HG03280 (cell line): ENCODE measurements at regions not wholly inside any gene's neighbourhood (a gene's known extent, or its start where the extent isn't known, plus 50 kb on each side); places are given as distances from the start of the nearest gene placed in this dataset.
"Not testable (repeated sequence)": the region's sequence is repeated elsewhere in the genome, so short reads cannot be mapped to it uniquely, and the experiment has no call there.

Source experiments
- ATAC-seq: cut with Tn5 transposase; IDR thresholded peaks from one replicate; pipeline ENCODE4 v1.9.1; 2021; ENCODE audit warnings: mild to moderate bottlenecking, moderate library complexity; ENCODE audit not compliant: unreplicated experiment

- no peak for ATAC-seq
Measured at GRCh38 chr5:91499943-91500531, 116.9 kb upstream of the ARRDC3 start.

DNA sequence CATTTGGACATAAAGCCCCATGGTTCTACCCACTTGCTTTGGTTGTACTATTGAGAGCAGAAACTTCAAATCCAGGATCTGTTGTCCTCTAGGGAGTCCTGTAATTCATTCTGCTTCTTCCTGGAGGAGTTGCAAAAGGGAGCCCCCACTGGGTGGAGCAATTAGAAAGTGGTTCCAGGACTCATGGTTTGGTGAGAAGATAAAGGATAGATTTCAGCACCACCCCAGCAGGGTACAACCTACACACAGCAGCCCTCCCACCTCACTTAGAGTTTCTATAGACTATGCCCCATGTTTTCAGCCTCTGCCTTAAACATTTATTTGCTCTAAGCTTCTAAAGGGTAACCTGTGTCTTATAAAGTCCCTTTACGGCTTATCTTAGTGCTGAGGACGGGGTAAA lies 112.6 kb upstream of the ARRDC3 start:
- ATAC-seq, result no peak

- ATAC-seq, result no peak
Measured at GRCh38 chr5:91494447-91494996, 111.4 kb upstream of the ARRDC3 start.

DNA sequence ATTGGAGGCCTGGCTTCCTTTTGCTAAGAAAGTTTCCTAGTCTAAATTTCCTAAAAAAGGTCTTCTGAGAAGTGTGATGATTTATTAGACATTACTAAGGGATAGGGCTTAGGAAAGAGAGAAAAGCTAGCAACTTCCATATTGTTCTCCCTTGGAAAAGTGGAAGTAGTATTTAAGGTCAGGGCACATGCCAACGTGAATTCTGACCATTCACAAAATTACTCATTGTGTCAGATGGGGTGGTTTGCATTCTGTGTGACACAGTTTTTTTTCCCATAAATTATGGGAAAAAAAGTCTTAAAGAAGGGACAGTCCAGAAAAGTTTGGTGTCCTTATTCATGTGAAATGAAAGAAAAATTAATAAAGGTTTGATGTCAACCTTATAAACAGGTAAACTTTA lies 110.0 kb upstream of the ARRDC3 start:
- no peak for ATAC-seq

DNA sequence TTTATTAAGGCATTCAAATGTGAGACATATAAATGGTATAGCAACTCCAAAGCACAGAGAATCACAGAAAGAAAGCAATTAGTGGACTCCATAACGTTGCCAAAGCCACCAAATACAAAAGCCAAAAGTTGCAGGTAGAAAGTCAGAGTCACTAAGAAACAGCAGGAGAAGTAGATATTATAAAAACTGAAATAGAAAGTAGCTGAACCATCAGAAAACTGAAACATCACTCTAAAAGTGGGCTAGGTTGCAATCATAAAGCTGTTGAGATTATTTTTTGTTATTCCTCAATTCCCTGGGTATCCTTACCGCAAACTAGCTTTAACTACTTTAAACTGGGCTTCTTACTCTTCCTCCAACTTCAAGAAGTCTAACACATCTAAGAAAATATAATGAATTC lies 108.1 kb upstream of the ARRDC3 start:
- ATAC-seq, result no peak

- no peak for ATAC-seq
Measured at GRCh38 chr5:91490316-91490715, 107.2 kb upstream of the ARRDC3 start.

DNA sequence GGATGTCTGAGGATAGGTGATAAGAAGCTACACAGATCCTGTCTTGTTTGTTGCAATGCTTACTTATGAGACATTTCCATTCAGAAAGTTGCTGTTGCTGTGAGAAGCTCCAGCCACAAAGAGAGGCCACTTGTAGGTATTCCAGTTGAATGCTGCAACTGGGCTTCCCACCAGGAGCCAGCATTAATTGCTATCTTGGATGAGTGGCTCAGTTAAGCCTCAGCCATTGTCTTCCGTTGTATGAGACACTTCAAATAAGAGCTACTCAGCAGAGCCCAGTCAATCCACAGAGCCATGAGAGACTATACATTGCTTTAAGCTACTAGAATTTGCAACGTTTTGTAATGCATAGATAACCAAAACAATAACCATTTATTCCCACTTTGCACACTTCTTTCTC lies 104.3 kb upstream of the ARRDC3 start:
- no peak for ATAC-seq

DNA sequence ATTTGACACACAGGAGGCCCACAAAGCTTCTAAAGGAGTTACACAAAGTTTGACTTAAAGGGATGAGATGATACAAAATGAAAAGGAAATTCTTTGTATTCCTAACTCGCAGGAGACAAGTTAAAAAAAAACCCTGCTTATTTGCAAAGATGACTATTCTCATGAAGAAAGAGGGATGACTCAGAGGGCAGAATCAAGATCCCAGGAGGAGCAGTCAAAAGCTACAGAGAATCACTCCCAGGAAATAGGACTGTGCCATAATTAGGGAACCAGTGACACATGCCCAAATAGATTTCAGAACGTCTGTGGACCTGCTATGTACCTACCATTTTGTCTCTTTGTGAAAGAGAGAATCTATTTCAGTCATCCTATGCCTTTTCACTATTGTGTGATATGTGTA lies 103.5 kb upstream of the ARRDC3 start:
- ATAC-seq, result no peak

GRCh38 chr5:91484662-91485061 lies 101.5 kb upstream of the ARRDC3 start:
- ATAC-seq, result no peak

- not testable (repeated sequence) for ATAC-seq
Measured at GRCh38 chr5:91479376-91479775, 96.3 kb upstream of the ARRDC3 start.

- ATAC-seq, result no peak
Measured at GRCh38 chr5:91478096-91478495, 95.0 kb upstream of the ARRDC3 start.

DNA sequence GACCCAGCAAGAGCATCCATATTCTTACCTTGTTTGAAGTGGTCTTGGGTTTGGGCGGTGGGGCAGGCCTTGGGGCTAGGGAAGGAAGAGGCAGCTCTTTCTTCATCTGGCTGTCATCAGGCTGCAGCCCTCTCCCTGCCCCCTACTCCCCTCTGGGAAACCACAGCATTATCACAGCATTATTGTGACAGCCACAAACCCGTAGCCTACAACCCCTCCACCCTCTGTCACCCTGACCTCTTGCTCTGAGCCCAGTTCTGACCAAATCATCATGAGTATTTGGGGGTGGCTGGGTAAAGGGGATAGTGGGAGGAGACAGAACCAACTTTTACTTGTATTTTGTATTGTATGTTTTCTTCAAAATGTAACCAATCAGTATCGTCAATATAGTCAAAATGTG lies 94.3 kb upstream of the ARRDC3 start:
- ATAC-seq, result no peak

GRCh38 chr5:91474201-91474600 lies 91.1 kb upstream of the ARRDC3 start:
- no peak for ATAC-seq

- ATAC-seq, result no peak
Measured at GRCh38 chr5:91472631-91473030, 89.5 kb upstream of the ARRDC3 start.

- no peak for ATAC-seq
Measured at GRCh38 chr5:91469517-91470165, 86.5 kb upstream of the ARRDC3 start.

DNA sequence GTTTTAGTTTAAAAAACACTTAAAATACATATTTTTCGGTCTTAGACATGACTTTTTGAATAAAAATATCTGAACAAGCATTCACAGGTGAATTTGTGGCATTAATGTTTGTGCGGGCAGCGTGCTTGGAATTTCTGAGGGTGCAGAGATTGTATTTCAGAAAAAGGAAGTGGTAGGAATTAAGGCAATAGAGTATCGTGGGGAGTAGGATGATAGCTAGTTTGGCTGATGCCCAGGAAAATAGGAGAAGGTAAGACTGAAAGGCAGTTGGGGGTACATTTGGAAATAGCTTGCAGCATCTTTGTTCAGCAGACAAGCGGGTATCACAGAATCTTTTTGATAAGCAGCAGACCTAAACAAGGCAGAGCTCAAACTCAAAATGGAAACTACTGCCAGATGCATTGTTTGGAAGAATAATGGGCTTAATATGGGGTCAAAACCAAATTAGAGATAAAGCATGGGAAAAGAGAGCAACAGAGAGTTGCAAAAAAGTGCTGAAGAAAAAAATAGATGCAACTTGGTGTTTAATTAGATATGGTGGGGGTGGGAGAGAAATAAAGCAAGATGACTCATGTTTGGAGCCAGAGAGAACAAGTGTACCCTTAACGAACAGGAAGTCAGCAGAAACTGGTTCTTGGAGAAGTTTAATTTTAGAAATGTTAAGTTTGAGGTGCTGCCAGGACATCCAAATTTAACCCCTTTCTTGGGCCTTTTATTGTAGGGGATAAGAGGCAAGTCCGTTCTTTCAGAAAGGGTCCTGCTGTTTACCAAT lies 85.7 kb upstream of the ARRDC3 start:
- ATAC-seq, result no peak

GRCh38 chr5:91464886-91465646 lies 81.9 kb upstream of the ARRDC3 start:
- no peak for ATAC-seq

GRCh38 chr5:91457681-91458058 lies 74.6 kb upstream of the ARRDC3 start:
- no peak for ATAC-seq

DNA sequence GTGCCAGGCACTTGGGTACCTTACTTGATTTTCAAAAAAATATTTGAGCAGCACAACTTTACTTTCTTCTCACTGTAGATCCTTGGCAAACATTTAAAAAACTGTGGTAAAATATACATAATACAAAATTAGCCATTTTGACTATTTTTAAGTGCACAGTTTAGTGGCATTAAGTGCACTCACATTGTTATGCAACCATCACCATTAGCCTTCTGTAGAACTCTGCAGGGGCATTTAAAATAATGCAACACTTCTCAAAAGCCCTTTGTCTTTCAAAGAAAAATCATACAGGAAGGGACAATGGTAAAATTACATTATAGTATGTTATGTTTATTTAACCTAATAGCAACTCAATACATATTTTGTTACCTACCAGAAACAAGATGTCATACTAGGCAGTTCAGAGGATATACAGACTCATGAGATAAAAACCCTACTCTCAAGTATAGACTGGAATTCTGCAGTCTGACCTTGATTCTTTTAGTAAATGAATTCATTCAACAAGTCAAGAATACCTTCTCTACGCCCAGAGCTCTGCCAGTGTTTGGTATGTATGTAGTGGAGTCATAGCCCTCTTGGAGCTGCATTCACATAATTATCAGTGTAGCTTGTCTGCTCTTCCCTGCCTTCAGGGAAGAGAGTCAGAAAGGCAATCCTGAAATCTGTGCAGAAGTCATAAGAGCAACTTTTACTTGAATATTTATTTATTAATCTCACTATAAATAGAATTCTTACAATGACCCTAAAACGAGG lies 74.0 kb upstream of the ARRDC3 start:
- no peak for ATAC-seq

- ATAC-seq, result no peak
Measured at GRCh38 chr5:91449083-91449482, 66.0 kb upstream of the ARRDC3 start.

- not testable (repeated sequence) for ATAC-seq
Measured at GRCh38 chr5:91448079-91448478, 65.0 kb upstream of the ARRDC3 start.
